Spleen (tissue), 11 donors: ENCODE measurements at regions not wholly inside any gene's neighbourhood (a gene's known extent, or its start where the extent isn't known, plus 50 kb on each side); places are given as distances from the start of the nearest gene placed in this dataset.

Experiments used
- DNase-seq: peaks from one replicate; pipeline ENCODE4 v3.0.0-alpha.2; 2020
- H3K27ac ChIP-seq, 8 donors: fragments of 200-600 bp; sonication (generic) in 7 of 8; 1 replicate in 4 of 8; 2 replicates in 4 of 8; pipeline versions ENCODE4 v1.5.0 to v1.8.0; 2016 to 2021; ENCODE audit warnings: inconsistent platforms in 4 of 8, mild to moderate bottlenecking in 4 of 8, moderate library complexity in 1 of 8
- H3K27me3 ChIP-seq, 7 donors: fragments of 200-600 bp; sonication (generic) in 6 of 7; replicated peaks in 1 of 7; 1 replicate in 4 of 7; 2 replicates in 3 of 7; pipeline versions ENCODE4 v1.5.0 to v1.8.0; 2016 to 2021; ENCODE audit warnings: inconsistent platforms in 3 of 7, mild to moderate bottlenecking in 1 of 7
- H3K36me3 ChIP-seq, 6 donors: fragments of 200-600 bp; sonication (generic) in 5 of 6; 1 replicate in 4 of 6; 2 replicates in 2 of 6; pipeline versions ENCODE4 v1.5.0 to v1.8.0; 2016 to 2021; ENCODE audit warnings: inconsistent platforms in 2 of 6
- H3K4me1 ChIP-seq, 6 donors: fragments of 200-600 bp; sonication (generic) in 5 of 6; 1 replicate in 3 of 6; 2 replicates in 3 of 6; pipeline versions ENCODE4 v1.5.0 to v1.8.0; 2016 to 2021; ENCODE audit warnings: inconsistent platforms in 3 of 6
- H3K4me3 ChIP-seq, 8 donors: fragments of 200-600 bp; sonication (generic) in 7 of 8; 1 replicate in 4 of 8; 2 replicates in 4 of 8; pipeline versions ENCODE4 v1.5.0 to v1.8.0; 2016 to 2021; ENCODE audit warnings: inconsistent platforms in 4 of 8, mild to moderate bottlenecking in 4 of 8, moderate library complexity in 2 of 8
- H3K9me3 ChIP-seq, 8 donors: fragments of 200-600 bp; sonication (generic) in 7 of 8; 1 replicate in 4 of 8; 2 replicates in 4 of 8; pipeline versions ENCODE4 v1.5.0 to v1.8.0; 2016 to 2021; ENCODE audit warnings: inconsistent platforms in 4 of 8
- CTCF ChIP-seq, 11 experiments: fragments of 200-600 bp in 7 of 11; fragments of 450-650 bp in 4 of 11; sonication (generic) in 4 of 11; IDR thresholded peaks in 8 of 11; conservative IDR thresholded peaks in 3 of 11; 1 replicate in 7 of 11; 2 replicates in 4 of 11; pipeline versions ENCODE4 v1.4.0 to v1.8.0; 2016 to 2021; ENCODE audit warnings: antibody characterized with exemption in 11 of 11, inconsistent platforms in 4 of 11, mild to moderate bottlenecking in 1 of 11
- POLR2A ChIP-seq, 3 donors: fragments of 450-650 bp; IDR thresholded peaks; one replicate each; pipeline ENCODE4 v1.5.1; 2017; ENCODE audit warnings: antibody characterized with exemption in 3 of 3, mild to moderate bottlenecking in 1 of 3
- POLR2AphosphoS5 ChIP-seq, 3 donors: sonication (generic); formaldehyde crosslinking; IDR thresholded peaks; one replicate each; pipeline ENCODE4 v1.5.1; 2017; ENCODE audit warnings: antibody characterized with exemption in 3 of 3
- WGBS, 5 donors: extraction: QIAGEN DNeasy Blood & Tissue Kit in 3 of 5; methylation state at CpG; one replicate each; pipeline versions ENCODE4 v1.1.5 to v1.1.7; 2013 to 2018; 5-methylcytosine and 5-hydroxymethylcytosine counted together
- intact Hi-C: fragments of 100-400 bp; cut with DNase I; formaldehyde crosslinking; loops from one replicate; pipeline ENCODE4 v1.15.0; 2023; ENCODE audit warnings: low total_unique reads
- donor health status: healthy with polysubstance abuse.
- donor health status: DM: no; HTN: no; CAD: no; lungs with moderate emphysema.
- donor health status: DM: no; HTN: no; CAD: no.
- donor health status: Bipolar disorder and iron deficiency.
- donor health status: healthy.
- donor health status: DM: no; HTN: no; CAD: no.
- donor health status: DM: yes; HTN: yes; CAD: no.

- Histone ChIP-seq H3K27ac (no peak overlapping the region), H3K27me3 (no peaks in the 10 kb centered on the region), H3K4me3 (no peak overlapping the region), H3K4me1 (no peaks in the 10 kb centered on the region), H3K9me3 (peaks cover 0 to 7% (median 0%) of the 10 kb centered on the region in 8 donors), H3K36me3 (no peaks in the 10 kb centered on the region)
- intact Hi-C loops = no loop called here
- TF ChIP-seq CTCF (IDR thresholded peaks at IDR 0.05 in 8 of 11, conservative IDR thresholded peaks at IDR 0.05 in 3 of 11) (no peak), POLR2A (IDR thresholded peaks at IDR 0.05) (no peak), POLR2AphosphoS5 (IDR thresholded peaks at IDR 0.05) (no peak)
- 49 to 68% (median 66%) methylated on average over 3 of the region's 3 CpGs for WGBS, 5 donors
- DNase-seq = no peak
These were observed 692.4 kb downstream of the NLGN4X start for GRCh38 chrX:5536261-5536660.

GRCh38 chrX:5528057-5528456, 700.6 kb downstream of the NLGN4X start:
- no peak for DNase-seq

GRCh38 chrX:5526191-5526590, 702.5 kb downstream of the NLGN4X start:
- TF ChIP-seq POLR2A (IDR thresholded peaks at IDR 0.05) = no peak
- no peak for TF ChIP-seq CTCF (IDR thresholded peaks at IDR 0.05 in 8 of 11, conservative IDR thresholded peaks at IDR 0.05 in 3 of 11)
- no peak for TF ChIP-seq POLR2AphosphoS5 (IDR thresholded peaks at IDR 0.05)
- Histone ChIP-seq H3K4me1 (no peaks in the 10 kb centered on the region), H3K27me3 (no peaks in the 10 kb centered on the region), H3K36me3 (no peaks in the 10 kb centered on the region), H3K9me3 (no peaks in the 10 kb centered on the region), H3K27ac (no peak overlapping the region), H3K4me3 (no peak overlapping the region)
- no peak for DNase-seq
- WGBS, 5 donors = 55 to 79% (median 60%) methylated on average over 2 of the region's 2 CpGs
- intact Hi-C loops = no loop called here

More at GRCh38 chrX:5528057-5528456, 700.6 kb downstream of the NLGN4X start:
- Histone ChIP-seq H3K27ac (no peak overlapping the region), H3K27me3 (no peaks in the 10 kb centered on the region), H3K4me1 (no peaks in the 10 kb centered on the region), H3K9me3 (no peaks in the 10 kb centered on the region), H3K36me3 (no peaks in the 10 kb centered on the region), H3K4me3 (no peak overlapping the region)
- TF ChIP-seq POLR2A (IDR thresholded peaks at IDR 0.05) (no peak), POLR2AphosphoS5 (IDR thresholded peaks at IDR 0.05) (no peak), CTCF (IDR thresholded peaks at IDR 0.05 in 8 of 11, conservative IDR thresholded peaks at IDR 0.05 in 3 of 11) (no peak)
- intact Hi-C loops = no loop called here
- WGBS, 5 donors = 65 to 77% (median 74%) methylated on average over 5 of the region's 5 CpGs

- no peak for TF ChIP-seq POLR2AphosphoS5 (IDR thresholded peaks at IDR 0.05)
- TF ChIP-seq POLR2A (IDR thresholded peaks at IDR 0.05) = no peak
- TF ChIP-seq CTCF (IDR thresholded peaks at IDR 0.05 in 8 of 11, conservative IDR thresholded peaks at IDR 0.05 in 3 of 11) = no peak
- intact Hi-C loops = no loop called here
- H3K36me3 ChIP-seq = no peaks in the 10 kb centered on the region
- no peak overlapping the region for H3K4me3 ChIP-seq
- no peak for DNase-seq
- H3K9me3 ChIP-seq = peaks cover 0 to 9% (median 0%) of the 10 kb centered on the region in 8 donors
- no peaks in the 10 kb centered on the region for H3K27me3 ChIP-seq
- H3K27ac ChIP-seq = no peak overlapping the region
- no peaks in the 10 kb centered on the region for H3K4me1 ChIP-seq
- 75 to 80% (median 79%) methylated on average over 8 of the region's 8 CpGs for WGBS, 5 donors
These were observed 737.7 kb downstream of the NLGN4X start for GRCh38 chrX:5490786-5491563.
